GM04503 (cell line): ENCODE measurements at regions not wholly inside any gene's neighbourhood (a gene's known extent, or its start where the extent isn't known, plus 50 kb on each side); places are given as distances from the start of the nearest gene placed in this dataset.
"Not testable (repeated sequence)": the region's sequence is repeated elsewhere in the genome, so short reads cannot be mapped to it uniquely, and the experiment has no call there.

Experiments used
- DNase-seq: peaks from one replicate; pipeline ENCODE4 v3.0.0-alpha.2; 2012; ENCODE audit warnings: low read depth

DNA sequence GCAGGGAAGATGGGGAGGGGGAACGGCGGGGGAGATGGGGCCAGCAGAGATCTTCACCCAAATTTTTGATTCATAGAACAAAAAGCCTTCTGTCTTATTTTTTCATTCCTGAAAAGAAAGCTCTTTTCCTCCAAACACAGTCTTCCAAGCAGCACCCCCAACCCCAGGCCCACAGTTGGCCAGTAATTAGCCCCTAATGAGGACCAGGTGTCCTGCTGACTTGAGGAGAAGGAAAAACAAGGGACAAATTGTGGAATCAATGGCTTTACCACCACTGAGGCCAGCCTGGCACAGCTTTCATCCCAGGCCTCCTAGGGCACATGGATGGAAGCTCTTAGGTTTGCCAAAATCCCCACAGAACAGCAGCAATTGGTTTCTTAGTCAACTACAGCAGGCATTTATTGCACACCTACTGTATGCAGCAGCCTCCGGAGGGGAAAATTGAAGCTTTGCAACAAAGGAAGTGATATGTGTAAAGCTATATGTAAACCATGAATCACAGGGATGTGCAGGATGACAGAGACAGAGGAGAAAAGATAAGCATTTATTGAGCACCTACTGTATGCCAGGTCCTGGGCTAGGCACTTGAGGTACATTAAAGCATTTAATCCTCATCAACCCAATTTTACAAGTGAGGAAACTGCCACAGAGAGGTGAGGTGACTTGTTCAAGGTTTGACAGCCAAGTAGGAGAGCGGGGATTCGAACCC is 199.5 kb downstream of the TBC1D2B start:
- DNase-seq, result no peak

DNA sequence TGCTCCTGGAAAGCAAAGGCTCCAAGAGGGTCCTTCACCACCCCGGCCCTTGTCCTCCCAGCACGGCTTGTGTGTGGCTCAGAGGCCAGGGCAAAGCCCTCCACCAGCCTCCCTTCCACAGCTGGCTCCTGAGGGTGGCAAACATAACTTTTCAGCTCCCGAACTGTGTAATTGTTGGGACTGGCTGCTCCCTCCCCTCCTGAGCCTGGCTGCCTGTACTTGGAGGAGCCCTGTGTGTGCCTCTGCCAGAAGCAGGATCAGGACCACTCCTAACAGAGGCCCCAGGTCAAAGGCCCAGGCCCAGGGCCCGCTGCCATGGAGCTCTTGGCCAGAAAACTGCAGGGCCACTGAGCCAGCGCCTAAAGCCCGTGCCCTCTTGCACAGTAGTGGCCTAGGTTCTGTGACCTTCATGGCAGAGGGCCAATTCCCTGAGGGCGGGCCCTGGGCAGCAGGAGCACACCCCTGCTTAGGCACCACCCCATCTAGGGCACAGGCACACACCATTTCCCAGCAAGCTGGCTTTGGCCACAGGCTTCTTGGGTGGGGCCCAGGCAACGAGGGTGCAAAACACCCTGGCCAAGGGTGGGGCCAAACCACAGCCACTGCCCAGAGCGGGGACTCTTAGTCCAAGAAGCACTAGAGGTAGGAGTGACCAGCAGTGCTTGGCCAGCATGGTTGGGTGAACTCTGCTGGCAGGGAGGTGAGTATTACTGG is 201.2 kb downstream of the TBC1D2B start:
- DNase-seq, result not testable (repeated sequence)

DNA sequence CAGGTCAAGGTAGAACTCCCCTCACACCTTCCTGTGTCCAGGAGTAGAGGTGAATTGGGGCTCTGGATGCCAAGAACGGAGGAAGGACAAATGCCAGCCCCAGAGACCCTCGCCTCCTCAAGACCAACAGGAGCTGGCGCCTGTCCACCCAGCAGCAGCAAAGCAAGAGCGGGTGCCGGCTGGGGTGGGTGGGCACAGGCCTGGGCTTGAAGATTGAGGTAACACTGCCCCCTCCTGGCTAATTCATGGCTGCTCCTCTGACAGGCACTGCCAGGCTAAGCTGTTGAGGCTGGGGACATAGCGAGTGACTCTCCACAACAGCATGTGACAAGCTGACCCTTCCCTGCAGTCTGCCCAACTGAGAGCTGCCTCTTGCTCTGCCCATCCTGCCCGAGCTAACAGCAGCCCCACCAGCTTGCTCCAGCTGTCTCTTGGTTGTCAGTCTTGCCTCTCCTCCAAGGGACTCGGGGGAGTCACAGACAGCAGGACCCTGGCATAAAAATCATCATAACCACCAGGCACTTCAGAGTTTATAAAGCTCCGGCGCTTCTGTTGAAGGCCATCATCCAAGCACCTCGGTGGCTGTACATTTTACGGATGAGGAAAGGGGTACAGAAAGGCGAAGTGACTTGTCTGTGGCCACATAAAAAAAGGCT is 202.3 kb downstream of the TBC1D2B start:
- not testable (repeated sequence) for DNase-seq

DNA sequence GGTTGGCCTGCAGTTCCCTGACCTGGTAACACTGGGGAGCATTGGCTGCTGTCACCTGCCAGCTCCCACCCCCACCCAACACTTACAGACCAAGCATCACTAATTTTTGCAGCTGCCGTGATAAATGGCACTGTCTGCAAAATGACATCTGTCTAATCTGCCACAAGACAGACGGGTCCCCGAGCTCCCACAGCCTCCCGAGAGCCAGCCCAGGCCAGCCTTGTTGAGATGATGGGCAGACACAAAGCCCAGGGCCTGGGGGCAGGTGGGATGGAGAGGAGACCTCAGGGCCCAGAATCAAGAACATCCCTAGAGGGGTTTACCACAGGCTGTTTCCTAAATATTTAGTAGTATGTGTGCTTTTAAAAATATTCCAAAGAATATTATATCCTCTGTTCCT is 203.4 kb downstream of the TBC1D2B start:
- no peak for DNase-seq

DNA sequence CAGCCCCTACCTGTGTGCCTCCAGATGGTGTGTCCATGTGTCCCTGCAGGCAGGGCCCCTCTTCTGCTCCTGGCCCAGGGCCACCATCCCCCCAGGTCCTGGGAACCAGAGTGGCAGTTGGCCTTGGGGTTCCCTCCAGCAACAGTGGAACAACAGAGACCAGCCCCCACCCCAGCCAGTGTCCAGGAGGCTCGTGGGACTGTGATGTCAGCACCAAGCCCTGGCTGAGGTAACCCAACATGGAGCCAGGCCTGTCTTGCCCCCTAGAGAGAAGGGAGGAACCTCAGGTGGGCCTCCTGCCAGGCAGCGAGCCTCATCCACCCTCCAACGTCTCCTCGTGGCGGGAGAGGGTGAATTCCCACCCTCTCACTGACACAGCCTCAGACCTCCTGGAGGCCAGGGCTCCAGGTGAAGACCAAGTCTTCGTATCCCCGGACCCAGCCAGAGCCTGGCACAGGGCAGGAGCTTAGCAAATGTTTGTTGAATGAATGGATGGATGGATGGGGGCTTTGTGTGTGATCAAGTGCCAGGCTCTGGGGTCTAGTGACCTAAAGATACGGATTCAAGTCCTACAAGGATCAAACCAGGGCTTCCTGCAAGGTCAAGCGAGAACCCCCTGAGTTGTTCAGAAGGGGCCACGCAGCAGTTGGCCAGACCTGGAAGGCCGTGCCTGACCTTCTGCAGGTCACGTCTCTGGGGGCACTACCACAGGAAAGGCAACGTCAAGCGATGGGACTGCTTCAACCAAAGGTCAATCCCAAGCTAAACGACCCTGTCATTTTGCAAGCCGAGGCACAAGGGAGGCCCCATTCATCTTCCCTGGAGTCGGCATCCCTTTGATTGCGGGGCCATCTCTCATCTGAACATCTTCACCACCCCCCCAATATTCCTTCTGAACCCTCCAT is 204.7 kb downstream of the TBC1D2B start:
- DNase-seq, result not testable (repeated sequence)

DNA sequence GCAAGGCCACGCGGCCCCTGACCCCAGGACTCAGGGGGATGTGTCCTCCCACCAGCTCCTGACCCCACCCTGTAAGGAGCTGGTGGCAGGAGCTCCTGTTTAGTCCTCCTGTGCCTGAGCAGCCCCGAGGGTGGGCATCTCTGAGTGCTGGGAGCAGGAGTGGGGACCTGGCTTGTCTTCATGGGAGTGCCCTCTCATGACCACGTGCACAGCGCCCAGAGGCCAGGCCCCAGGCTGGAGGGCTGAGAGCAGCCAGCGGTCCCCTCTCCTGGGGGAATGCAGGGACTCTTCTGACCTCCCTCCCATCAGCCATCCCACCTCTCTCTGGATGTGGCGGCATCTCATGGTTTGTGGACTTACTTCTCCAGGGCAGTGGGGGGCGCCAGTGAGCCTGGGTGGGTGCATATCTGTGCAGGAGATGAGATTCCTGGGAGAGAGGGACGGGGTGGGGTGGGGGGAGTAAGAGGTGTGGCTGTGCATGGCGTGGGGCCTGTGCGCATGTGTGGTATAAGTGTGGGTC is 205.6 kb downstream of the TBC1D2B start:
- DNase-seq, result no peak

DNA sequence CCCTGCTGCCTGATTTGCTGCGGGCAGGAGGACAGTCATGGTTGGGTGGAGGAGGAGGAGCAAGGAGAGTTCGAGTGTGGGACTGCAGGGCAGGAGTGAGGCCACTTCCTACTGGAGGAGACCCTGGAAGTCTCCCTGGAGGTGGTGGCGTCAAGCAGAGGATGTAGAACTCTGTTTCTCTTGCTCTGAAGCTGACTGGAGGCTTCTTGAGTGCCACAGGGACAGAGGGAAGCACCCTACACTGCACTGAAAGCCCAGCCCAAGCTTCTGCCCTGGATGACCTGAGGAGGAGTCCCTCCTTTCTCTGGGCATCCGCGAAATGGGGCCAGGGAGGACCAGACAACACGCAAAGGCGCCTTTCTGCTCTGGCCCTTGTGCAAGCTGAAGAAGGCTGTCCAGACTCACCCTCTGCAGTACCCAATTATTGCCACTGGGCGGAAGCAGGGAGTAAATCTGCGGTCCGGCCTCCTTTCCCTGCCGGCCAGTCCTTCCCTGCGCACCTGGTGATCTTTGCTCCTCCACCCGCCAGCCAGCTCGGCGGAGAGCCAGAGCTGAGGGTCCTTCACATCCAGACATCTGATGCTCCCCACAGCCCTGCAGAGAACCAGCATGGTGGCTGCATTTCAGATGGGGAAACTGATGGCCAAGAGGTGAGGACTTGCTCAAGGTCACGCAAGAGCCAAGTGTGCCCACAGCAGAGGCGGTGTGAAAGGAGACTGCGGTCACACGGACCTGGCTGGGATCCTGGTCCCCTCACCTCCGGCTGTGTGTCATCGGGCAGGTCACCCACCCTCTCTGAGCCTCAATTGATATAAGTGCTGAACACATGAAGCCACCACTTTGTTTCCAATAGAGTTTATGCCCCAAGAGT is 207.1 kb downstream of the TBC1D2B start:
- no peak for DNase-seq

DNA sequence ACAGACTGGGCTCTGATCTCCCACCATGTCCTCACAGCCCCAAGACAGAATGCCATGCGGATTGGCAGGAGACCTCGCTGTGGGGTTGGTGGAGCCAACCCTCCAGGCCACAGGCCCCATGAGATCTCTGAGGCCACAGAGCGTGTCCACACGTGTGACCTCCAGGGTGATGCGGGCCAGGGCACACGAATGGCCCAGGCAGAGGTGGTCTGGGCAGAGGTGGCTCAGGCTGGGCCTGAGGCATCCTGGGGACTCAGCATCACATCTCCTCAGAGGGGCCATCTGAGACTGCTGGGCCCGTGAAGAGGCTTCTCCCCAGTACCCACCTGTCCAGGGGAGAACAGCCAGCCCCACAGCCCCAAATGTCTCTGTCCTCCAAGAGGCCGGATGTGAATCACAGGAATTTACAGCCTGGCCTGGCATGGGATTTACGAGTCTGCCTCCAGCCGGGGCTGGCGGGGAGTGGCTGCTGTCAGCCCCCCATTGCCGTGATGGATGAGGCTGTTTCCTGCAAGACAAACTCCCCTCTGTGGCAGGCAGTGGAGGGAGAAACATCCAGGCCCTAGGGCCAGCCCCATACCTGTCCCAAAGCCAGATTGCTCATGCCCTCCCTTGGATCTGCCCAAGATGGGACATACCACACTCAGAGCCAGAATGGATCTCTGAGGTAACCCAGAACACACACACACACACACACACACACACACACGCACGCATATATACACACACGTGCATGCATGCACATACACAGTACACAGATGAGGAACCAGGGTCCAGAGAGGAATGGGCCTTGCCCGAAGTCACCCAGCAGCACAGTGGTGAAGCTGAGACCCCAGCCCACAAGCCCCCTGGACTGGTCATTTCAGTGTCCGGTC is 208.3 kb downstream of the TBC1D2B start:
- no peak for DNase-seq

DNA sequence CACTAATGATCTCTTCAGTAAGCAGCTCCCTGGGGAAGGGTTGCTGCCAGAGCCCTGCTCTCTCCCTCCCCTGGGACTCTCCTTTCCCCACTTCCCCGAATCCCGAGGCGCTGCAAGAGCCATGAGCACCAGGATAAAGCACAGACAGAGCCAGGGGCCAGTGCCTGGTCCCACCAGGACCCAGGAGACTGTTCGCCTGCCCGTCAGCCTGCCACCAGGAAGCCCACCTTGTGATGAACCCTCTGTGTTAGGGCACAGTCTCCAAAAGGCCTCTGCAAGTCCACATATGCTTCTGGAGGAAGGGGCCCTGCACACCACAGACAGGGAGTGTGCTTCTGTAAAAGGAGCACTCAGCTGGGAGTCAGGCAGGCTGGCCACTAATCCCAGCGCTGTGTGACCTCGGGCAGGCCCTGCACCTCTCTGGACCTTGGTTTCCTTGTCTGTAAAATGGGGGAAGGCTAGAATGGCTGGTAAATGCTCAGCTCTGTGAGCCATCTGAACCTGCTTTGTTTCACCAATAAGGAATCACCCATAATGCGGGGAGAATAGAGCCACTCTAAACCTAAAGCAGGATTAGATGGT is 209.4 kb downstream of the TBC1D2B start:
- DNase-seq, result not testable (repeated sequence)

DNA sequence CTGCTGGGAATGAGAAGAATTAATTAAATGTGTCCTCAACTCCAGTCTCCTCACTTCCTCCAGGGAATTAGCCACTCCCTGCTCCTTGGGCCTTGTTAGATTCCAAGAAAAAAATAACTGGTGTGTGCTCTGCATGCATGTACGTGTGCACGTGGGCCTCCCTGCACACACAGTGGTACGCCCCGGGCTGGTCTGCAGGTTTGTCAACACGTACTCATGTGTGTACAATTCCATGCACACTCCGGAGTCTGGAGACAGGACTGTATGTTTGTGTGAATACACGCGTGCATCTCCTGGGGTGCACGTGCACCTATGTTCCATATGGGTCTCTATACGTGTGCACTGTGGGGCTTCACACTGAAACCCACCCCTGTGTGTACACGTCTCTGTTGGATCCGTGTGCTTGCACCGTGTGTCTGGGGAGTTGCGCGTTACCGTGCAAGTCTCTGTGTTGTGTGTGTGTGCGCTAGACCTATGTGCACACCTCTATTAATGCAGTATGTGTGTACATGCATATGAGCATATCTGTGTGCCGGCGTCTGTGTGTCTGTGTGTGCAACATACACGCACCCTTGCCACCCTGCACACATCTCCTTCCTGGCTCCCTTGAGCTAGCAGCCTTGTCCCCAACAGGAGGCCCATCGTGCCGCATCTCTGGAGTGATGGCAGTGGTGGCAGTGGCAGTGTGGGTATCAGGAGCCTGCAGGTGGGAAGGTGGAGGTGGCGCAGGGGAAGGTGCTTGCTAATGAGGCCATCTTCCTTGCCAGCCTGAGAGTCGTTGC is 210.1 kb downstream of the TBC1D2B start:
- DNase-seq, result no peak

DNA sequence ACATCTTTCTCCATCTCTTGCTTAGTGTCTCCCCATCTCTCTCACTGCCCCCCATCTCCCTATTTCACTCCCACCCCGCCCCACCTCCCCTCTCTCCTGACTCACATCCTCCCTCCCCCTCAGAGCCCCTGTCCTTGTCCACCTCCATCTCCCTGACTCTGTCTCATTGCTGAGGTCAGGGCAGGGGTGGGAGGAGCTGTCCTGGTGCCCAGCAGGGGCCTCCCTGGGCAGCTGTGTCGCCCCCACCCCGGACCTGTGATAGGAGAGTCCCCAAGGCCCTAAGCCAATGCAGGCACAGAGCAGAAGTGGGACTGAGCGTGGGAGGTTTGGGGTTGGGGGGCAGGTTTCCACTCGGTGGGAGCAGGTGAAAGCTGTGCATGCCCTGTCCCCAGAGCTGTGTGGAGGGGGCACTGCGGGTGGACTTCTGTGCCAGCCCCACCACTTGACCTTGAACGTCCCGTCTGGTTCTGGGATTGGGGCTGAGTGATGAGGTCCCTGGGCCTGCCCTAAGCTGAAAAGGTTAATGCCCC is 210.8 kb downstream of the TBC1D2B start:
- no peak for DNase-seq

DNA sequence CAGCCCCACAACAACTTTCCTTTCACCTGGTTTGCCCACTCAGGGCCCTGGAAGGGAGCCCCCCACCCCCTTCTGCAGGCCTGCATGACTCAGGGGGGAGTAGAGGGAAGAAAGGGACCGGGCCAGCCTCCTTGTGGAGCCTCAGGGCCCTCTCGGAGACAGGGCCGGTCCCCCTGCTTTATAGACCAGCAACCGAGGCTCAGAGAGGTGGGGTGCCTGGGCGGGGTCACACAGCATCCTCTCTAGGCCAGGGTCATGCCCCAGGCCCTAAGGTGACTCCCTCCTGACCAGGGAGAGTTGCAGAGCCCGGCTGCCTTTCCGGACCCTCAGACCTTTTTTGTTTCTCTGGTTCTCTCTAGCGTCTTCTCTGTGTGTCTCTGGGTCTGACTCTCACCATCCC is 211.3 kb downstream of the TBC1D2B start:
- no peak for DNase-seq

DNA sequence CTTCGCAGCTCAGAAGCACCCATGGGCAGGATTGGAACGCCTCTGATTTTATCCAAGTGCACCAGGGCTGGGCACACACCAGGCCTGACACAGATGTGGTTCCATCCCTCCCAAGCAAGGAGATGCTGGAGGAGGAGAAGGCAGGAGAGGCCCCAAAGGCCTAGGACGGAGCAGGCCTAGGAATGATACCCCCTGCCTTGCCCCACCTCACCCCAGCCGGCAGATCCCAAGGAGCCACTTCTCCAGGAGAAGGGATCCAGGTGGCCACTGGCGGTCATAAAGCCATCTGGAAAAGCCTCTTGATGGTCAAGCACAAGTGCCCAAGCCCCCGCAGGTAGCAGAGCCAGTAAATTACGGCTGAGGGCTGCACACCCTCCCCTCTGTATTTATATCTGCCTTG is 211.8 kb downstream of the TBC1D2B start:
- no peak for DNase-seq

DNA sequence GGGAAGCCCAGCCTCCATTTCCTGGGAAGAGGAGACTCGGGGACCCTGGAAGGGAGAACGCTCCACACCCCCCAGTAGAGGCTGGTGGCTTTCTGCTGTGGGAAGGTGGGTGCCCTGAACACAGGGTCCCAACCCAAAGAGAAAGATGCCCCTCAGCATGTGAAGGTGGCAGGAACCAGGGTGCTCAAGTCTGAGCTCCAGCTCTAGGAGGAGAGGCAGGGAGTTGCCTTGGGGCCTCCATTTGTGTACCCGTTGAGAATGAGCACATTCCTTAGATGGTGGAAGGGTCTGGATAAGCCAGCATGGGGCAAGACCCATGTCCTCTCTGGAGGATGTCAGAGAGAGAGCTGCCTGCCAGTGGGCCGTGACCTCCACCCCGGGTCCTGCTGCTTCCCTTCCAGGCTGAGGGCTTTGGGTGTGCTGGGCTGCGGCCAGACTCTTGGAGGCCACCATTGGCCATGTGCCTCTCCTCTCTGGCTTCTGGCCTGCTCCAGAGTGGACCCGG is 212.4 kb downstream of the TBC1D2B start:
- DNase-seq, result no peak

DNA sequence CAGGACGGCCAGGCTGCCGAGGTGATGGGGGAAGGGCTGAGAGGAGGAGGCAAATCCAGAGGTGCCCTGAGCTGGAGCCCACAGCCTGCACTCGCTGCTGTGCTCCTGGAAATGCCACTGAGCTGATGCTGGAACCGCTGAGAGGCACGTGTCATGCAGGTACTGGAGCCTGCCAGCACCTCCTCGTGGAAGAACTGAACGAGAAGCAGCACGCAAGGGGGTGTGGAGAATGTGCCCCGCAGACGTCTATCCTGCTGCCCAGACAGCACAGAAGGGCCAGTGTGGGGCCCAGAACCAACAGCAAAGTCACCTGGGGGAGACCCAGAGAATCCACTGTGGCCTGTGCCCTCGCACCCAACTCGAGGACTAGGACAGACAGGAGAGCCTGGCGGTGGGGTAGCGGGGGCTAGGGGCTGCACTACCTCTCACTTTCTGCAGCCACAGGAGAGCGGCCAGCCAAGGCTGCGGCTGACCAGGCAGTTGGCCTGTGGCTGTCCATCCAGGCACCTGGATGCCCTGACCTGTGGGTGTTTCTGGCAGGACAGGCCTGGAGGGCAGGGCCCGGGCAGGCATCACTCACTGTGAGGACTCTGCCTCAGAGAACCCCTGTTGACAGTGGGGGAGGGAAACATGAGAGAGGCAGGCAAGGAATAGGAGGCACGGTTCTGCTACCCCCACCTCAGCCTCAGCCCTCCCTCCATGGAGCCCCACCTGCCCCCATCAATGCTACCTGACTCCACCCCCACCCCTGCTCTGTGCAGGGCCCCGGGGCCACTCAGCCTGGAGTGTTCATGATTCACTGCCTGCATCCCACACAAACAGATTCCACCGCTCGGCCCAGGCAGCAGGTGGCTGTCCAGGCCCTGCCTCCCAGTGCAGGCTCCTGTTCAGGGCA is 213.1 kb downstream of the TBC1D2B start:
- DNase-seq, result no peak

DNA sequence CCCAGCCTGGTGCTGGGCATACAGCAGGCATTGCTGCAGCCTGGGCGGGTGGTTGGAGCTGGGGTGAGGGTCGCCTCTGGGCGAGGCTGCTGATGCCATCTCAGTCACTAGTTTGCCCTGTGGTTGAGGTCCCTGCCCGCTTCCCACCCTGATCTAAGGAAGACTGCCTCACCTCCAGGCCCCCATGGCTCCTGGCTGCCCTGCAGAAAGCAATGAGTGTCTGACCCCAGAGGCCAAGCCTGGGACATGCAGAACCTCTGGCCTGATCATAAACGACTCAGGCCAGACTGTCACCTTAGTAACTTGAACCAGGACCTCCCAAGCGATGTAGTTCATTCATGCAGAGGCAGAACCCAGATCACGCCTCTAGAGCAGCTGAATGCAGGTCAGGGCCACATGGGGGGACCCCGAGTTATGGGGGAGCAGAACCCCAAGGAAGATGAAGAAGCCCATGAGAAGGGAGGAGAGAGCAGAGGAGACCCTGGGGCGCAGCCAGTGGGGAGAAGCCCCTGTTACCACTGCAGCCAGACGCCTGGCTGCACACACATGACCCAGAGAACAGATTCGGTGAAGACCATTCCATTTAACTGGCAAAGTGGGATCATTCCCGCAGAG is 213.9 kb downstream of the TBC1D2B start:
- no peak for DNase-seq

DNA sequence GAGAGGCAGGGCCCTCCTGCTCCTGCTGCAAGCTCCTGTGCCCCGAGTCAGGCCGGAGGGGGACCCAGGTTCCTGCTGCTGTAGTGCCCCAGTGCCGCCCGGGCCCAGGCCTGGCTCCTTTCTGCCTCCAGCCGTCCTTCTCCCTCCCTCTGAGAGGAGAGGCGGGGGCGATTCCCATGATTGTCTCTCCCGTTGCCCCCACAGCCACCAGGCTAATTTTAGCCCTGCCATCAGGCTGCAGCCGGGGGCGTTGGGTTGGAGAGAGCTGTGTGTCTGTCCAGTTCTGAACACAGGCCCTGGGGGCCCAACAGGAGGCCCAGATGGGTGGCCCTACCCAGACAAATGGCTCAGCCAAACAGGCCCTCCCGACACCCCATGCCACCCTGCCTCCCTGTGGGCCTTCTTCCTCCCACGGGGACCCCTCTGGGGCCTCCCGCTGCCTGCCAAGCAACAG is 214.8 kb downstream of the TBC1D2B start:
- no peak for DNase-seq
